ENCODE measurements at regions not wholly inside any gene's neighbourhood (a gene's known extent, or its start where the extent isn't known, plus 50 kb on each side); places are given as distances from the start of the nearest gene placed in this dataset.

DNA sequence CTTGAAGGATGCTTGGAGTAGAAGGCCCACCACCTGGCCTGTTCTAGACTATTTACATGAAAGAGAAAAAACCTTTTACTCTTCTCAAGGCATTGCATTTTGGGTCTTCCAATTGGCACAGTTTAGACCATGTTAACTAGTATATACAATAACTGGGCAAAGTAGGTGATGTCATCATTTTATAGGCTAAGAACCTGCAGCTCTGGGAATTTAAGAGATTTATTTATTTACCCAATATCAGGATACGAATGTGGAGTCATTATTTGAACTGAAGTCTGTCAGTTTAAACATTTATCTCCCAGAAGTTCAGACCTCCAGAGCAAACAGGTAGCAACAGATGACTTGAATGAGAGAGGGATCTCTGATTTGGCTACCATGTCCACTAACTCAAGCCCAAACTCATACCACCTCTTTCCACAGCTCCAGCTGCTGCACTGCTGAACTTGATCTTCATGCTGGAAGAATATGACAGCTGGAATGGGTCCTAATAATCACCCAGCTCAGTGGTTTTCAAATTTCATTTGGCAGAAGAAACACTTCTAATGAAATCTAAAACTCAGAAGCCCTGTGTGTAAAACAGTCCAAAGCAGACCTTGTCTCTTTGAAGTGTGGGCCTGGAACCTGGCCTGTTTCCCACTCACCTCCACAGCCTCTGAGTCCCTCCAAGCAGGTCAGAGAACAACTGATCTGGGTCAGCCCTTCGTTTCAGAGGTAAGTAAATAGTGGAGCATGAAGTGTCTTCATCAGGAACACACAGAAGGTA lies 179.2 kb downstream of the EMP1 start:
- no peak for TF ChIP-seq POLR2AphosphoS5 (IDR thresholded peaks at IDR 0.05)
- no peak for TF ChIP-seq POLR2A (IDR thresholded peaks at IDR 0.05)
- no peak for TF ChIP-seq EP300 (IDR thresholded peaks at IDR 0.05)
- TF ChIP-seq CTCF (IDR thresholded peaks at IDR 0.05): no peak
- Histone ChIP-seq H3K9me3 (no peaks in the 10 kb centered on the region), H3K36me3 (no peaks in the 10 kb centered on the region), H3K4me3 (no peak overlapping the region), H3K4me1 (peaks cover 0 to 5% (median 0%) of the 10 kb centered on the region in 3 donors), H3K27ac (no peak overlapping the region), H3K27me3 (no peaks in the 10 kb centered on the region)
- WGBS, 2 donors (ENCODE audit: low coverage in 1 of 2): 13 to 61% methylated on average over 1 to 2 of the region's 2 CpGs
- ATAC-seq: no peak

DNA sequence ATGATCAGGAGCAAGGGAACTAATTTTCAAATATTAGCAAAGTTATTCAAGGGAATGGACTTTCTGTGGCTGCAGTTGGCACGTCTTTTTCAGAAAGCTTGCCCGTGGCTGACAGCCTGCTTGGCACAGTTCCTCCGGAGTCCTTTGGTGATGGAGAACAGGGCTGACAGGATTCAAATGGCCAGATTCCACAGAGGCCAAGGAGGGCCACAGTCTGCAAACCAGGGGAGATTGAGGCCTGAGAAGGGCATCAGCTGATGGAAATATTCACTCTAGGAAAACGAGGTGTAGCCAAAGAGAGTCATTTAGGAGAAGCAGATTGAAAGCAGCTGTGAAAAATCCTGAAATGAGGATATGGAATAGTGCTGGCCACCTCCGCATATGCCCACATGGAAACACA lies 178.3 kb downstream of the EMP1 start:
- H3K27me3 ChIP-seq: no peaks in the 10 kb centered on the region
- H3K27ac ChIP-seq: no peak overlapping the region
- no peak overlapping the region for H3K4me3 ChIP-seq
- TF ChIP-seq POLR2AphosphoS5 (IDR thresholded peaks at IDR 0.05): no peak
- TF ChIP-seq CTCF (IDR thresholded peaks at IDR 0.05): no peak
- TF ChIP-seq POLR2A (IDR thresholded peaks at IDR 0.05): no peak
- TF ChIP-seq EP300 (IDR thresholded peaks at IDR 0.05): no peak
- H3K4me1 ChIP-seq: peaks cover 0 to 5% (median 0%) of the 10 kb centered on the region in 3 donors
- 23 to 36% methylated on average over 5 of the region's 5 CpGs for WGBS, 2 donors (ENCODE audit: low coverage in 1 of 2)
- H3K36me3 ChIP-seq: no peaks in the 10 kb centered on the region
- H3K9me3 ChIP-seq: no peaks in the 10 kb centered on the region
- ATAC-seq: no peak

- peaks cover 0 to 5% (median 0%) of the 10 kb centered on the region in 3 donors for H3K4me1 ChIP-seq
- no peaks in the 10 kb centered on the region for H3K36me3 ChIP-seq
- no peaks in the 10 kb centered on the region for H3K9me3 ChIP-seq
- H3K27me3 ChIP-seq: no peaks in the 10 kb centered on the region
- H3K27ac ChIP-seq: no peak overlapping the region
- no peak for ATAC-seq
- WGBS, 2 donors (ENCODE audit: low coverage in 1 of 2): 95 to 100% methylated on average over 1 to 2 of the region's 2 CpGs
- no peak overlapping the region for H3K4me3 ChIP-seq
- no peak for TF ChIP-seq EP300 (IDR thresholded peaks at IDR 0.05)
Measured at GRCh38 chr12:13373803-13374202, 177.3 kb downstream of the EMP1 start.

DNA sequence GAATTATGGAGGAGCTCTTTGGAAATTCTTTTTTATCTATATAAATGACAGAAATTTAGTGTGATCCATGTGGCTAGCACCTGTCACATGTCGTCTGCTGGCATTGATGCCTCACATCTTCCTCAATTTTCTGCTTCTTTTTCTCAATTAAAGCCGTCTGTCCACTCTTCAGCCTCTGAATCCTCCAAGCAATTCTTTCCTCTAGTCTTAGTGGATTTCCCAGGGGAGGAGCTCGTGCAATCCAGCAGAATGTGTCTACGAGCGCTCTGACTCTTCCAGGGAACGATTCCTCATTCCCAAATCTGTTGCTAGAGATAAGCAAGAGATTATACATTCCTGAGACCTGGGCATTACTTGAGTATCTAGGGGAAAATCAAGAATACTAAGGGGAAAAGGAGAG lies 176.6 kb downstream of the EMP1 start:
- 39 to 93% methylated on average over 2 to 5 of the region's 6 CpGs for WGBS, 2 donors (ENCODE audit: low coverage in 1 of 2)
- no peak overlapping the region for H3K27ac ChIP-seq
- no peaks in the 10 kb centered on the region for H3K27me3 ChIP-seq
- H3K36me3 ChIP-seq: no peaks in the 10 kb centered on the region
- no peak overlapping the region for H3K4me3 ChIP-seq
- peaks cover 0 to 5% (median 0%) of the 10 kb centered on the region in 3 donors for H3K4me1 ChIP-seq
- ATAC-seq: no peak
- no peaks in the 10 kb centered on the region for H3K9me3 ChIP-seq
- TF ChIP-seq CTCF (IDR thresholded peaks at IDR 0.05): no peak
- TF ChIP-seq EP300 (IDR thresholded peaks at IDR 0.05): no peak
- TF ChIP-seq POLR2AphosphoS5 (IDR thresholded peaks at IDR 0.05): no peak
- no peak for TF ChIP-seq POLR2A (IDR thresholded peaks at IDR 0.05)

GRCh38 chr12:13372386-13372785 lies 175.9 kb downstream of the EMP1 start:
- TF ChIP-seq POLR2AphosphoS5 (IDR thresholded peaks at IDR 0.05) (no peak), POLR2A (IDR thresholded peaks at IDR 0.05) (no peak), CTCF (IDR thresholded peaks at IDR 0.05) (no peak), EP300 (IDR thresholded peaks at IDR 0.05) (no peak)
- H3K9me3 ChIP-seq: no peaks in the 10 kb centered on the region
- no peak for ATAC-seq
- no peaks in the 10 kb centered on the region for H3K27me3 ChIP-seq
- H3K4me1 ChIP-seq: peaks cover 0 to 5% (median 0%) of the 10 kb centered on the region in 3 donors
- no peak overlapping the region for H3K4me3 ChIP-seq
- 48 to 65% methylated on average over 6 of the region's 6 CpGs for WGBS, 2 donors (ENCODE audit: low coverage in 1 of 2)
- H3K36me3 ChIP-seq: no peaks in the 10 kb centered on the region
- no peak overlapping the region for H3K27ac ChIP-seq
